ENCODE measurements at regions not wholly inside any gene's neighbourhood (a gene's known extent, or its start where the extent isn't known, plus 50 kb on each side); places are given as distances from the start of the nearest gene placed in this dataset.
A peak's percentile ranks its signal among the peaks of the same experiment; 100 is the strongest.

GRCh38 chr6:139895205-139895793 lies 520.9 kb upstream of the CITED2 start:
- Histone ChIP-seq H3K27me3 (ENCODE audit: control insufficient read depth in 2 of 2, insufficient read depth in 2 of 2, low read length in 2 of 2) (no peaks in the 10 kb centered on the region), H3K9ac (ENCODE audit: insufficient read depth in 1 of 2, low read depth in 2 of 2, low read length in 2 of 2) (no peak overlapping the region), H3K4me2 (ENCODE audit: insufficient read depth, low read length) (no peak overlapping the region), H3K4me3 (no peak overlapping the region), H2AFZ (ENCODE audit: low read depth, low read length) (no peak overlapping the region), H3K27ac (ENCODE audit: extremely low read depth, low read depth, low read length) (no peak overlapping the region), H4K20me1 (replicated peaks; ENCODE audit: control insufficient read depth, insufficient read depth, low read length) (no peaks in the 10 kb centered on the region), H3K4me1 (replicated peaks in 1 of 2; ENCODE audit: control insufficient read depth in 2 of 2, insufficient read depth in 2 of 2, low read length in 2 of 2) (no peaks in the 10 kb centered on the region), H3K79me2 (ENCODE audit: control insufficient read depth, insufficient read depth, low read length) (no peaks in the 10 kb centered on the region), H3K9me1 (ENCODE audit: control insufficient read depth, insufficient read depth, low read length) (no peaks in the 10 kb centered on the region), H3K36me3 (ENCODE audit: control insufficient read depth, insufficient read depth, low read length) (no peaks in the 10 kb centered on the region), H3K9me3 (replicated peaks; ENCODE audit: control insufficient read depth, insufficient read depth, low read depth, low read length) (no peaks in the 10 kb centered on the region)
- ChIA-PET POLR2A (no interaction called here), CTCF (ENCODE audit: low intra/inter-chr PET ratio) (no interaction called here)
- intact Hi-C loops (cut with micrococcal nuclease) (no loop called here), in situ Hi-C loops (cut with MboI) (no loop called here)
- ATAC-seq (no peak), FAIRE-seq (no peak), DNase-seq (ENCODE audit: extremely low read depth in 1 of 4, low spot score in 3 of 4) (no peak)
- BruUV-seq (replicated peaks): no TSS peak
- 21% methylated on average over 1 of the region's 1 CpG for WGBS (ENCODE audit: insufficient coverage, low coverage, missing lambda C conversion rate)
- TF ChIP-seq KDM1A (IDR thresholded peaks at IDR 0.05): peak; percentile 24 to 50; a peak in 1 of 4 replicates
- TF ChIP-seq ADNP (tag; IDR thresholded peaks at IDR 0.05): 0 out of 2 replicates have a peak, but pooled peaks have one; percentile 47
- TF ChIP-seq ZNF347 (CRISPR knock-in tag; IDR thresholded peaks at IDR 0.05; ENCODE audit: low read depth): no peak
- TF ChIP-seq BCOR (IDR thresholded peaks at IDR 0.05): peak; percentile 91
- peak; percentile 97 for TF ChIP-seq RBM25 (IDR thresholded peaks at IDR 0.05; ENCODE audit: low read depth, low read length, severe bottlenecking)
- TF ChIP-seq ZFP36 (IDR thresholded peaks at IDR 0.05; ENCODE audit: low read depth, low read length, partially characterized antibody): peak; percentile 74
- no peak for TF ChIP-seq ZNF384 (IDR thresholded peaks at IDR 0.05; ENCODE audit: low read depth, low read length)
- peak in 1 of 3 experiments; percentile 23; a peak in 1 of 6 replicates for TF ChIP-seq CTCF (IDR thresholded peaks at IDR 0.05 in 2 of 3, conservative IDR thresholded peaks at IDR 0.05 in 1 of 3; ENCODE audit: insufficient read depth in 2 of 3, low read depth in 1 of 3, low read length in 3 of 3)
- no peak for TF ChIP-seq HNRNPLL (IDR thresholded peaks at IDR 0.05; ENCODE audit: low read depth, low read length, poor library complexity, severe bottlenecking)
- 0 out of 2 replicates have a peak, but pooled peaks have one; percentile 39 for TF ChIP-seq CBX1 (IDR thresholded peaks at IDR 0.05; ENCODE audit: low read depth)
- TF ChIP-seq RAD21 (CRISPR knock-in tag; conservative IDR thresholded peaks at IDR 0.05 in 1 of 2, IDR thresholded peaks at IDR 0.05 in 1 of 2): peak in 1 of 2 experiments; percentile 35; a peak in 1 of 4 replicates

All from K562 (cell line).